ENCODE measurements at regions not wholly inside any gene's neighbourhood (a gene's known extent, or its start where the extent isn't known, plus 50 kb on each side); places are given as distances from the start of the nearest gene placed in this dataset.

DNA sequence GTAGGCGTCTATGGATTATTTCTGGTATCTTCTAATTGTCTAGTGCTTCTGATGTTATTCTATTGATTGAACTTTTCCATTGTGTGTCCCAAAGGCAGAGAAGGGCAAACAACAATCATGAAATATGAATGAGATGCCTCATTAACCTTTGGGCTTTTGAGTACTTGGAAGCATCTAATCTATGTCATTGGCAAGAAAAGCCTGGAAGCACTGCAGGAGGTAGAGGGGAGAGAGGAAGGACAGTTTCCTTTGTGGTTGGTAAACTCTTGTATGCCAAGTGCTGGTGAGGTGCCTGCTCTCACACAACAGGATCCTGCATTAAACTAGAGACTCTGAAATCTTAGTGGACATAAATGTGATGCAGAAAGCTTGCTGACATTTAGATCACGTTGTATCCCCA lies 155.2 kb upstream of the TPK1 start:
- Mint-ChIP-seq H3K27me3 (ENCODE audit: low read depth in 3 of 3) (no peaks in the 10 kb centered on the region), H3K4me3 (no peak overlapping the region), H3K36me3 (no peaks in the 10 kb centered on the region), H3K4me1 (no peaks in the 10 kb centered on the region), H3K9me3 (peaks cover 3 to 8% (median 4%) of the 10 kb centered on the region in 6 donors), H3K27ac (no peak overlapping the region)
- DNase-seq = no peak

DNA sequence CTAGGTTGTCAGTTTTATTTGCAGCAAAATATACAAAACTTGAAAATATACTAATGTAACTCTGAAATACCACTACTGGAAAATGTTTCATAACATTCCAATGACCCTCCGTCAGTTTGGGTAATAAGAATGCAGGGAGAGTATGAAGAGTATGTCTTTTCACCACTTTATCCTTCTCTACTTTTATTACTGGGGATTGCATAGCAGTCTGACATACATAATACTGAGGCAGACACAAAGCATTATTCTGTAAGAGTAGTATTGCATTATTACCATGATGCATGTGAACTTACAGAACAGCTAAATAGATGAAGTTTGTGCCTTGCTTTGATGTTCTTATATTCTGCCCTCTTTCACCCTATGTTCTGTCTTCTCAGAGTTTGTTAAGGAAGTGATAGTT lies 151.8 kb upstream of the TPK1 start:
- Mint-ChIP-seq H3K27ac (no peak overlapping the region), H3K36me3 (no peaks in the 10 kb centered on the region), H3K27me3 (ENCODE audit: low read depth in 3 of 3) (no peaks in the 10 kb centered on the region), H3K4me1 (no peaks in the 10 kb centered on the region), H3K9me3 (peaks cover 0 to 2% (median 0%) of the 10 kb centered on the region in 6 donors), H3K4me3 (no peak overlapping the region)
- no peak for DNase-seq

DNA sequence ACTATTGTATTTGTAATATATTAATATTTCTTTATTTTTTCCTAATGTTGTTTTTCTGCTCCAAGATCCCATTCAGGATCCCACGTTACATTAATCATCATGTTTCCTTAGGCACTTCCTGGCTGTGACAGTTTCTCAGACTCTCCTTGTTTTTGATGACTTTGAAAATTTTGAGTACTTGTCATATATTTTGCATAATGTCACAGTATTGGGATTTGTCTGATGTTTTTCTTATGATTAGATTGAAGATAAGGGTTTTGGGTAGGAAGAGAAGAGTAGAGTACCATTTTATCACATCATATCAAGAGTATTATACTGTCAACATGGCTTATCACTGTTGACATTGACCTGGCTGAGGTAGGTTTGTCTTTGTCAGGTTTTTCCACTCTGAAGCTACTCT lies 146.3 kb upstream of the TPK1 start:
- Mint-ChIP-seq H3K27me3 (ENCODE audit: low read depth in 3 of 3) (no peaks in the 10 kb centered on the region), H3K4me3 (no peak overlapping the region), H3K9me3 (peaks cover 0 to 2% (median 0%) of the 10 kb centered on the region in 6 donors), H3K4me1 (no peaks in the 10 kb centered on the region), H3K36me3 (no peaks in the 10 kb centered on the region), H3K27ac (no peak overlapping the region)
- DNase-seq = no peak

DNA sequence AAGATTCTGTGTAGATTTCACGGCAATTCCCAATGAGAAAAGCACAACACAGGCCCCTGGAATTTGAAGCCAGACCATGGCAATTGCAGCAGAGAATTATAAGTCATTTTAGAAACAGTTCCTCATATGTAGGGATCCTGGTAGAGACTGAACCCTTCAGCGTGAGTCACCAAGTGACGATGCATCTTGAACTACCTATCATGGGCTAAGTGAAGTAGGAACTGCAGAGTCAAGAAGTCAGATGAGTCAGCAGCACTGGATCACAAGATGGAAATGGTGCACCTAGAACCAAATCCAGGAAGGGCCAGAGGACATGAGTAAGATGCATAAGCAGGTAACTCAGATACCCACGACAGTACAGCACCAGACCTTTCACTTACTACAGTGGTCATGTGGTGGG lies 140.0 kb upstream of the TPK1 start:
- no peak for DNase-seq
- Mint-ChIP-seq H3K4me1 (no peaks in the 10 kb centered on the region), H3K4me3 (no peak overlapping the region), H3K27ac (no peak overlapping the region), H3K9me3 (peaks cover 0 to 6% (median 0%) of the 10 kb centered on the region in 6 donors), H3K27me3 (ENCODE audit: low read depth in 3 of 3) (peaks cover 2 to 3% (median 3%) of the 10 kb centered on the region in 3 donors), H3K36me3 (no peaks in the 10 kb centered on the region)

DNA sequence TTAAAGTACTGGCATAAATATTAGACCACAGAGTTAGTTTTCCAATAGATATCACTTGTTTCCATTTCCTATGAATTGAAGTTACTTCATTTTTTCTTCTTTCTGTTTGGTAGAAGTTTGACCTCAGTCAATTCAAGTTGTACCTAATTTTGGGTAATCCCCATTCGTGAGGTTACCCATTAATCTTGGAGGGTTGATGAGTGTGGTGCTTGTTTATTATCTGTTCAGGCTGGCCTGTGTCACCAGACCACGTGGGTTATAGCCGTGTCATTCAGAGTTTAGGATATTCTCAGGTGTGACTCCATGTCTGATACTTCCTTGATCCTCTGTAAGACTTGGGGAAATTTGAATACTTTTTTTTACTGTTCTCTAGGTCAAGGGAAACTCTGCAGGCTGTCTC lies 133.9 kb upstream of the TPK1 start:
- Mint-ChIP-seq H3K4me3 (no peak overlapping the region), H3K36me3 (no peaks in the 10 kb centered on the region), H3K27me3 (ENCODE audit: low read depth in 3 of 3) (peaks cover 2 to 3% (median 3%) of the 10 kb centered on the region in 3 donors), H3K4me1 (no peaks in the 10 kb centered on the region), H3K27ac (no peak overlapping the region), H3K9me3 (peaks cover 0 to 6% (median 0%) of the 10 kb centered on the region in 6 donors)
- DNase-seq = no peak

DNA sequence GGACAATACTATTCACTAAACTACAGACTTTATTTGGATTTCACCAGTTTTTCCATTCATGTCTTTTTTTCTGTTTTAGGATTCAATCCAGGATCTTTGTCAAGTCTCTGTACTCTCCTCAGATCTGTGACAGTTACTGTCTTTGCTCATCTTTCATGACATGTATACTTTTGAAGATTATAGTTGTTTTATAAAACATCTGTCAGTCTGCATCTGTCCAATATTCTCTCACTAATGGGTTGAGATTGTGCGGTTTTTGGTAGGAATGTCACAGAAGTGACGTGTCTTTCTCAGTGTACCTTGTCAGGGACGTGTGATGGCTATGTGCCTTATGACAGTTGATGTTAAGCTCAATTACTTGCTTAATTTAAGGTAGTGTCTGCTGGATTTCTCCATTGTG lies 124.9 kb upstream of the TPK1 start:
- H3K9me3 Mint-ChIP-seq = peaks cover 0 to 2% (median 0%) of the 10 kb centered on the region in 6 donors

DNA sequence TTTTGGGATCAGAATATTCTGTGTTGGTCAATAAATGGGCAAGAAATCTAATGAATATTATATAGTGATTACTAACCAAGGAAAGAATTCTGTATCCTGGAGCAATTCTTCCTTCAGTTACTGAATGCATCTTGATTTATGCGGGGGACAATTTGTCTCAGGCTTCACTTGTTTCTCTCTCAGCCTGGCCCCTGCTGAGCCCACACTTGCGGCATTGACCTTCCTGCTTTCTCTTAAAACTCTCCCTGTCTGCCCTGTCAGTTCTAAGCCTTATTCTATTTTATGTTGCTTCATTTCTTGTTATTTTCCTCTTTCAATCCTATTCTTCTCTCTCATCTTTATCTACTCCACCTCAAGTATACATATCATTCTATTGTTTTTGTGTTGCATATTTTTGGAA lies 122.1 kb upstream of the TPK1 start:
- DNase-seq = no peak
- Mint-ChIP-seq H3K27ac (no peak overlapping the region), H3K4me3 (no peak overlapping the region), H3K9me3 (peaks cover 0 to 8% (median 3%) of the 10 kb centered on the region in 6 donors), H3K36me3 (no peaks in the 10 kb centered on the region), H3K27me3 (ENCODE audit: low read depth in 3 of 3) (peaks cover 0 to 2% (median 1%) of the 10 kb centered on the region in 3 donors), H3K4me1 (no peaks in the 10 kb centered on the region)

More for the DNA sequence above, 124.9 kb upstream of the TPK1 start:
- Mint-ChIP-seq H3K27me3 (ENCODE audit: low read depth in 3 of 3) (peaks cover 0 to 4% (median 1%) of the 10 kb centered on the region in 3 donors), H3K4me3 (no peak overlapping the region), H3K27ac (no peak overlapping the region), H3K36me3 (no peaks in the 10 kb centered on the region), H3K4me1 (no peaks in the 10 kb centered on the region)
- no peak for DNase-seq

DNA sequence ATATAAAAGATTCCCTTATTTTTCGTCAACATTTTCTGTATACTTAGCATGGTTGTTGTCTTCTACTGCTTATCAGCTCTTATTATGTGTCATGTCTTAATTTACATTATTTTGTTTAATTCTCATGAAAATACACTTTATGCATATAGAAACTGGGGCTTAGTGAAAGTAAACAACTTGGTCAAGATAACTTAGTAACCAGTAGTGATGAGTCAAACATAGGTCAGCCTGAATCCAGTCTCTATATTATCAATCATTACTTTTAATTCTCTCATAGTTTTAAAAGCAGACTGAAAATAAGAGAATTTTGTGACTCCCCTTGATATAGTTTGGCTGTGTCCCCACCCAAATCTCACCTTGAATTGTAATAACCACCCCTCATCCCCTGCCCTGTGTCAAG lies 119.6 kb upstream of the TPK1 start:
- Mint-ChIP-seq H3K36me3 (no peaks in the 10 kb centered on the region), H3K27me3 (ENCODE audit: low read depth in 3 of 3) (peaks cover 0 to 2% (median 0%) of the 10 kb centered on the region in 3 donors), H3K4me1 (no peaks in the 10 kb centered on the region), H3K4me3 (no peak overlapping the region), H3K9me3 (peaks cover 0 to 8% (median 3%) of the 10 kb centered on the region in 6 donors), H3K27ac (no peak overlapping the region)
- DNase-seq = no peak

DNA sequence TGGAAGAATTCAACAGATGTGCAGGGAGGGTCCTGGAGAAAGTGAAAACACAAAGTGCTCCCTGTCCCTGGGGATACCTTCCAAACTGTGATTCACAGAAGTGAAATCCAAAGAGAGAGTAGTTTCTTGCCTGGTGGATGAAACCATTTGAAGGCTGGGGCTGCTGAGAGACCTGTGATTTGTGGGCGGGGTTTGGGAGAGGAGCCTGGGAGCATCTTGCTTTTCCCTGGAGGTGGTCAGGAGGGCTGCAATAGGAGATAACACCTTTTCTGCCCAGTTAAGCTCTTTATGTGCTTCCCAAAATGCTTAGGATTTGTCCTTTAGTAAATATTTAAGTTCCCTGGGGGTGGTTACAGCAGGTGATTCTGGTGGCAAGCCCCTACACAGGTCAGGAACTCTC lies 105.3 kb upstream of the TPK1 start:
- Mint-ChIP-seq H3K36me3 (no peaks in the 10 kb centered on the region), H3K4me1 (no peaks in the 10 kb centered on the region), H3K27me3 (ENCODE audit: low read depth in 3 of 3) (peaks cover 1 to 3% (median 3%) of the 10 kb centered on the region in 3 donors), H3K4me3 (no peak overlapping the region), H3K27ac (no peak overlapping the region), H3K9me3 (peaks cover 0 to 1% (median 0%) of the 10 kb centered on the region in 6 donors)
- DNase-seq = no peak

DNA sequence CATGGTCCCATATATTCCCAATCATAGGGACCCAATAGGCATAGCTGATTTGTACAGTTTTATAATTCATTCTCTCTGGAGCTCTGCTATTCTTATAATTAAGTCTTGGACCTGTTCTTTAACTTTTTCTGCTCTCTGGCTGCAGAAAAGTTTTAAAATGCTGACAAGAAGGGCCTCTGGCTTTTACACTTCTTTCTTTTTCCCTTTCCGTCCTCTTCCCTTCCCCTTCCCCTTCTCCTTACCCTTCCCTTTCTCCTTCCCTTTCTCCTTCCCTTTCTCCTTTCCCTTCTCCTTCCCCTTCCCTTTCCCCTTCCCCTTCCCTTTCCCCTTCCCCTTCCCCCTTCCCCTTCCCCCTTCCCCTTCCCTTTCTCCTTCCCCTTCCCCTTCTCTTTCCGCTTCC lies 101.3 kb upstream of the TPK1 start:
- Mint-ChIP-seq H3K9me3 (peaks cover 0 to 3% (median 0%) of the 10 kb centered on the region in 6 donors), H3K36me3 (no peaks in the 10 kb centered on the region), H3K4me3 (no peak overlapping the region), H3K27ac (no peak overlapping the region), H3K4me1 (no peaks in the 10 kb centered on the region), H3K27me3 (ENCODE audit: low read depth in 3 of 3) (peaks cover 0 to 6% (median 0%) of the 10 kb centered on the region in 3 donors)
- no peak for DNase-seq

DNA sequence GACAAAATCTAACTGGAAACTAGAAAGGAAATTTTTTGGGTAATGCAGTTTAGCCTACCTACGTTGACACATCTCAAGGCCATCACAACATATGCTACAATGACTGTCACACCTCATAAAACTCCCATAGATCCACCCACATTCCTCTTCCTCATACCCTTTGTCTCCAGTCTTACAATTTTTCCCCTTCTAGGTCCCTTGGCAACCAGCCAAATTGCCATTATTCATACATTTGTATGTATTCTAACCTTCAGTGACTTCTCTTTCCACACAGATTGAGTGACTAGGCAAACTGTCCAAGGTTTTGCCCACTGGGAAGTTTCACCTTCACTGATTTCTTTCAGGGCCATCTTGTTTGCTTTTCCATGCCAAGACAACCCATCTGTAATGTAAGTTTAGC lies 100.5 kb upstream of the TPK1 start:
- DNase-seq = no peak
- Mint-ChIP-seq H3K4me1 (no peaks in the 10 kb centered on the region), H3K9me3 (peaks cover 0 to 3% (median 0%) of the 10 kb centered on the region in 6 donors), H3K36me3 (no peaks in the 10 kb centered on the region), H3K4me3 (no peak overlapping the region), H3K27ac (no peak overlapping the region), H3K27me3 (ENCODE audit: low read depth in 3 of 3) (peaks cover 0 to 6% (median 0%) of the 10 kb centered on the region in 3 donors)

DNA sequence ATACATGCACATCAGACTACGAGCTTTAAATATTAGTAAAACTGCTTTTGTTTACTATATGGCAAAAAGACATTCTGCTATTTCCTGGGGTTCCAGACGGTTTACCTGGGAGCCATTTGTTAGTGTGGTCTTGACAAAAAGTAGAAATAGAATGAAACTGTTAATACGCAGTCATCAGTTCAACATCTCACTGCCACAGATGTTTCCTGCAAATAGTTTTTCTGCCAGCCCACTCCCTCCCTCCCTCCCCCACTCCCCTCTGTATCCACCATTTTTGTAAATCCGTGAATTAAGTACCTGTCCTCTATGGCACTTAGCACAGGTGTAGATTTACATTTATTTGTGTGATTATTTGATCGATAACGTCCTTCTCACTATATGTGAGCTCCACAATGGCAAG lies 74.6 kb upstream of the TPK1 start:
- Mint-ChIP-seq H3K4me1 (no peaks in the 10 kb centered on the region), H3K27ac (peak overlapping the region in 1 of 6 donors; percentile 1), H3K9me3 (no peaks in the 10 kb centered on the region), H3K36me3 (no peaks in the 10 kb centered on the region), H3K27me3 (ENCODE audit: low read depth in 3 of 3) (peaks cover 0 to 8% (median 2%) of the 10 kb centered on the region in 3 donors), H3K4me3 (no peak overlapping the region)
- no peak for DNase-seq

DNA sequence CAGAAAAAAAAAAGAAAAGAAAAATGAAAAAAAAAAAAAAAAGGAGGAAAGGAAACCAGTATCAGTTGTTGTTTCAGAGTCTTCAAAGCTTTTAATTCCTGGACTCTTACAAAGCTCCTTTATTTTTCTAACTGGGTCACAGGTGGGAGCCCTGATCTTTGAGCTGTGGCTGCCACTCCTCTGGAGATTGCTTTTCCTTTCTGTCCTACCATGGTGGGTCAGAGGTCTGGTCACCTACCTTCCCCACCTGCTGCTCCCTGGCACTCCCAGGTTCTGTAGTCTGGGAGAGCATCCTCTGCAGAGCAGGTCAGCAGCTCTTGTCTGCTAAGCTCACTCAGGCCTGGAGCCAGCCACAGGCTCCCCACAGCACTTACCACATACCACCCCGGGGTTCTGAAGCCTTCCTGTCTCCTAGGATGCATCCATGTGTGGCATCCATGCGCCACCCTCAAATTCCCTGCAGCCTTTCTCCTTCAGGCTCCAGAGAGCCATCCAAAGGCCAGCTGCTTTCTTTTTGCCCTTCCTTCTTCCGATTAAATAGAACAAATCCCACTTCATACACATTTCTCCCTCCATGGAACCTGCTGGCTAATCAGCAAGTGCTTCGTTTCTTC lies 73.2 kb upstream of the TPK1 start:
- Mint-ChIP-seq H3K36me3 (no peaks in the 10 kb centered on the region), H3K4me3 (no peak overlapping the region), H3K9me3 (no peaks in the 10 kb centered on the region), H3K27me3 (ENCODE audit: low read depth in 3 of 3) (peaks cover 0 to 8% (median 4%) of the 10 kb centered on the region in 3 donors), H3K27ac (no peak overlapping the region), H3K4me1 (no peaks in the 10 kb centered on the region)
- no peak for DNase-seq

DNA sequence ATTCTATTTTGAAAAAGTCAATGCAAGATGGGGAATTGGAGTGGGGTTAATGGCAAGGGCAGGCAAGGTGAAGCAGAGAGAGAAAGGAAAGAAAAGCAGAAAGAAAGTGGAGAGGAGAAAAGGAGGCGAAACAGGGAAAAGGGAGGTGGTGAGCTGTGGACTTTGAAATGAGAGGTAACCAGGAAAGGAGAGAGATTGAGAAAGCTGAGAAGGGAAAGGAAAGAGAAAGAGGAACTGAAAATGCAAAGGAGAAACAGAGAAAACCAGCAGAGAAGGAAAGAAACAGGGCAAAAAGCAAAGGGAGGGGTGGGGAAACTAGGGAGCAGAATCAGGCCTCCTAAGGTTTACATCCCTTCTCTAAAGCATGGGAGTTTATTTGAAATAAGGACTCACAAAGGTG lies 72.5 kb upstream of the TPK1 start:
- Mint-ChIP-seq H3K9me3 (no peaks in the 10 kb centered on the region), H3K4me3 (no peak overlapping the region), H3K4me1 (no peaks in the 10 kb centered on the region), H3K36me3 (no peaks in the 10 kb centered on the region), H3K27me3 (ENCODE audit: low read depth in 3 of 3) (peaks cover 0 to 8% (median 4%) of the 10 kb centered on the region in 3 donors), H3K27ac (no peak overlapping the region)
- DNase-seq = no peak

DNA sequence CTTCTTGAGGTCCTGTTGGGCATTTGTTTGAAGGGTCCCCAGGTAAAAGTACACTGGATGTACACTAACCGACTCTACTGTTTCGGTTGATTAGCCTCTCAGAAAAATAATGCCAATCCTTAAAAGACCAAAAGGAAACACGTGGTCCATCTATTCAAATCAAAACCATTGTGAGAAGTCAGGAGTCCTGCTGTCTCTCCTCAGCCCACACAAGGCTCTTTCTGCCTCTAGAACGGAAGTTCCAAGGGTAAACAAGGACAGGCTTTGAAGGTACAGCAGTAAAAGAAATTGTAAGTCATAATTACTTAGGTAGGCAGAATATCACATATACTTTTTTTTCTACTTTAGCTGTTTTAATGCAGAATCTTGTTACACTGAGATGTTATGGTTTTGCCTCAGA lies 71.7 kb upstream of the TPK1 start:
- no peaks in the 10 kb centered on the region for H3K9me3 Mint-ChIP-seq
- no peak for DNase-seq
- H3K4me3 Mint-ChIP-seq = no peak overlapping the region
- no peaks in the 10 kb centered on the region for H3K36me3 Mint-ChIP-seq
- H3K27ac Mint-ChIP-seq = no peak overlapping the region
- peaks cover 0 to 8% (median 4%) of the 10 kb centered on the region in 3 donors for H3K27me3 Mint-ChIP-seq (ENCODE audit: low read depth in 3 of 3)
- H3K4me1 Mint-ChIP-seq = no peaks in the 10 kb centered on the region

Measured in immature natural killer cell (primary cell).